ENCODE measurements at regions not wholly inside any gene's neighbourhood (a gene's known extent, or its start where the extent isn't known, plus 50 kb on each side); places are given as distances from the start of the nearest gene placed in this dataset.

- TF ChIP-seq CTCF (optimal IDR thresholded peaks at IDR 0.05 in 1 of 3, IDR thresholded peaks at IDR 0.05 in 1 of 3, conservative IDR thresholded peaks at IDR 0.05 in 1 of 3; ENCODE audit: extremely low read depth in 1 of 3, insufficient read depth in 2 of 3, low read length in 3 of 3) = no peak
- no peak for TF ChIP-seq EZH2 (IDR thresholded peaks at IDR 0.05; ENCODE audit: low read length)
These were observed 468.9 kb downstream of the ACTL7B start for GRCh38 chr9:108386859-108387384.

Data from keratinocyte (primary cell).